ENCODE measurements at regions not wholly inside any gene's neighbourhood (a gene's known extent, or its start where the extent isn't known, plus 50 kb on each side); places are given as distances from the start of the nearest gene placed in this dataset.

- Mint-ChIP-seq H3K27ac (no peak overlapping the region), H3K27me3 (ENCODE audit: low read depth in 2 of 2) (no peaks in the 10 kb centered on the region), H3K4me1 (no peaks in the 10 kb centered on the region), H3K9me3 (no peaks in the 10 kb centered on the region), H3K4me3 (no peak overlapping the region), H3K36me3 (no peaks in the 10 kb centered on the region)
- ATAC-seq (no peak), DNase-seq (no peak)
- no peaks in the 10 kb centered on the region for H3K36me3 ChIP-seq (ENCODE audit: control insufficient read depth, insufficient read depth, low read length)
- H3K27ac ChIP-seq (ENCODE audit: low read length): no peak overlapping the region
- WGBS (ENCODE audit: insufficient coverage): 88% methylated on average over 6 of the region's 7 CpGs
- no peaks in the 10 kb centered on the region for H3K27me3 ChIP-seq (ENCODE audit: control insufficient read depth, insufficient read depth, low read length)
- no peaks in the 10 kb centered on the region for H3K4me1 ChIP-seq (ENCODE audit: control insufficient read depth, insufficient read depth, low read length)
- intact Hi-C loops (cut with micrococcal nuclease): no loop called here
- no peaks in the 10 kb centered on the region for H3K9me3 ChIP-seq (ENCODE audit: control insufficient read depth, insufficient read depth, low read length)
- H3K4me3 ChIP-seq (ENCODE audit: low read length): no peak overlapping the region
- no peak for TF ChIP-seq CTCF (IDR thresholded peaks at IDR 0.05)
Measured at GRCh38 chr2:15834381-15835031, 105.8 kb upstream of the MYCN start.

GRCh38 chr2:15835991-15836688 lies 104.2 kb upstream of the MYCN start:
- no peak for TF ChIP-seq CTCF (IDR thresholded peaks at IDR 0.05)
- Histone ChIP-seq H3K4me3 (ENCODE audit: low read length) (no peak overlapping the region), H3K27me3 (ENCODE audit: control insufficient read depth, insufficient read depth, low read length) (no peaks in the 10 kb centered on the region), H3K27ac (ENCODE audit: low read length) (no peak overlapping the region), H3K9me3 (ENCODE audit: control insufficient read depth, insufficient read depth, low read length) (no peaks in the 10 kb centered on the region), H3K36me3 (ENCODE audit: control insufficient read depth, insufficient read depth, low read length) (no peaks in the 10 kb centered on the region), H3K4me1 (ENCODE audit: control insufficient read depth, insufficient read depth, low read length) (no peaks in the 10 kb centered on the region)
- ATAC-seq (no peak), DNase-seq (no peak)
- H3K4me3 Mint-ChIP-seq: no peak overlapping the region
- H3K27ac Mint-ChIP-seq: no peak overlapping the region
- 89% methylated on average over 9 of the region's 9 CpGs for WGBS (ENCODE audit: insufficient coverage)
- H3K27me3 Mint-ChIP-seq (ENCODE audit: low read depth in 2 of 2): no peaks in the 10 kb centered on the region
- H3K36me3 Mint-ChIP-seq: no peaks in the 10 kb centered on the region
- no peaks in the 10 kb centered on the region for H3K4me1 Mint-ChIP-seq
- H3K9me3 Mint-ChIP-seq: no peaks in the 10 kb centered on the region
- intact Hi-C loops (cut with micrococcal nuclease): no loop called here

GRCh38 chr2:15836689-15837610 lies 103.4 kb upstream of the MYCN start:
- Mint-ChIP-seq H3K9me3 (no peaks in the 10 kb centered on the region), H3K4me1 (no peaks in the 10 kb centered on the region), H3K36me3 (no peaks in the 10 kb centered on the region), H3K4me3 (no peak overlapping the region), H3K27ac (no peak overlapping the region), H3K27me3 (ENCODE audit: low read depth in 2 of 2) (no peaks in the 10 kb centered on the region)
- no peak for TF ChIP-seq CTCF (IDR thresholded peaks at IDR 0.05)
- Histone ChIP-seq H3K9me3 (ENCODE audit: control insufficient read depth, insufficient read depth, low read length) (no peaks in the 10 kb centered on the region), H3K36me3 (ENCODE audit: control insufficient read depth, insufficient read depth, low read length) (no peaks in the 10 kb centered on the region), H3K27me3 (ENCODE audit: control insufficient read depth, insufficient read depth, low read length) (no peaks in the 10 kb centered on the region), H3K4me3 (ENCODE audit: low read length) (no peak overlapping the region), H3K4me1 (ENCODE audit: control insufficient read depth, insufficient read depth, low read length) (no peaks in the 10 kb centered on the region), H3K27ac (ENCODE audit: low read length) (no peak overlapping the region)
- DNase-seq (no peak), ATAC-seq (no peak)
- 93% methylated on average over 12 of the region's 13 CpGs for WGBS (ENCODE audit: insufficient coverage)
- intact Hi-C loops (cut with micrococcal nuclease): no loop called here
